Occipital lobe (tissue), 1 donor: ENCODE measurements at regions not wholly inside any gene's neighbourhood (a gene's known extent, or its start where the extent isn't known, plus 50 kb on each side); places are given as distances from the start of the nearest gene placed in this dataset.

Source experiments
- DNase-seq: peaks from one replicate; lab custom pipeline; 2025; lab: John Stamatoyannopoulos, UW

DNA sequence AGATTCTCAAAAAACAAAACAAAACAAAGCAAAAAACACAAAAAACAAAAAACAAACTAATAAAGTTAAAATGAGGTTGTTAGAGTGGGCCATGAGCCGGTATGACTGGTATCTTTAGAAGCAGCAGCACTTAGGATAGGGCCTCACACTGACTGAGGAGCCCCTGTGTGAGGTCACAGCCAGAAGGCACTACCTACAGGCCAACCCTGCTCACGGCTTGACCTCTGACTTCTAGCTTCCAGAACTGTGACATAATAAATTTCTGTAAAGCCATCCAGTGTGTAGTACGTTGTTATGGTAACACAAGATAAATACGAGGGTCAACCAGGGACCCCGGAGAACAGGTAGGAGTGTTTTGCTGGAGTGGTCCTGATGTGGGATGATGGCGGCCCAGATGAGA is 629.6 kb downstream of the VRK1 start:
- DNase-seq = no peak

DNA sequence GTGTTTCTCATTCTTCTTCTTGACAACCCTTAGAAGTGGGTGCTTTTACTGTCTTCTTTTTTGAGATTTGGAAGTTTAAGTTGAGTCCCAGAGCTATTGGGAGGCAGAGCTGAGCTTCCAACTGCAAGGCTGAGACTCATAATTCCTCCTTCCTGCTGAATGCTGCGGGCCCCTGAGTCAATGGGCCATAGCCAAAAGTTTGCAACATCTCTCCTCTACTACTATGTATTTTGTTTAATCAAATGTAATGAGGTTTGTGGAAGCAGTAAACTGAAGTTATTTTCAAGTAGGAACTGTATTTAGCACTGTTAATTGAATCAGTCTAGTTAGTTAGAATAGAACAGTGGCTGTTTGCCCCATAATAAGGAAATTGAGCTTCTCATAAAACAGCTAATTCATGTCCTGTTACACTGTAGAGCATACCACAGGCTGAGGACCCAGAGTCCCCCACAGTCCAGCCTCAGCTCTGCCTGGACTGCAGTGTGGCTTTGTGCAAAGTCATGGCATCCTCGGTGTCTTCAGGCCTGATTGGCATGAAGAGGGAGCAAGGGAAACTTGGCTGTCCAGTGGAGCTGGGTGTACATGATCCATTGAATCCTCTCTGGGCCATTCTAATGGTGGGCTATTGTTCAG is 631.7 kb downstream of the VRK1 start:
- DNase-seq = no peak

DNA sequence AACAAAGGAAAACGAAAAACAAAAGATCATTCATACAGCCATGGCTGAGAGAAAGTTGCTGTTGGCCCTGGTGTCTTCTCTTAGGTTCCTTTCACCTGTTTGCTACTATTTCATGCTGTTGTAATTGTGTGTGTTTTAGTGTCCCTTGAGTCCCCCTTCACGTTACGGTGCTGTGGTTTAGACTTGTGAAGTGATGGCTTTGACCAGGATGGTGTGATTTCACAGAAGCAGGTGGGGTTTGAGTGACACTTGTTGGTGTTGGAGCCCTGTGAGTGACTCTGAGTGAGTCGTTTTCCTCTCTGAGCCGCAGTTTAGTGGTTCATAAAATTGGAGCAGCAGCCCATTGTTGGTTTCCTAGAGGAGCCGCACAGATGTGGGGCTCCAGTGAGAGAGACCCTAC is 635.4 kb downstream of the VRK1 start:
- DNase-seq = no peak

DNA sequence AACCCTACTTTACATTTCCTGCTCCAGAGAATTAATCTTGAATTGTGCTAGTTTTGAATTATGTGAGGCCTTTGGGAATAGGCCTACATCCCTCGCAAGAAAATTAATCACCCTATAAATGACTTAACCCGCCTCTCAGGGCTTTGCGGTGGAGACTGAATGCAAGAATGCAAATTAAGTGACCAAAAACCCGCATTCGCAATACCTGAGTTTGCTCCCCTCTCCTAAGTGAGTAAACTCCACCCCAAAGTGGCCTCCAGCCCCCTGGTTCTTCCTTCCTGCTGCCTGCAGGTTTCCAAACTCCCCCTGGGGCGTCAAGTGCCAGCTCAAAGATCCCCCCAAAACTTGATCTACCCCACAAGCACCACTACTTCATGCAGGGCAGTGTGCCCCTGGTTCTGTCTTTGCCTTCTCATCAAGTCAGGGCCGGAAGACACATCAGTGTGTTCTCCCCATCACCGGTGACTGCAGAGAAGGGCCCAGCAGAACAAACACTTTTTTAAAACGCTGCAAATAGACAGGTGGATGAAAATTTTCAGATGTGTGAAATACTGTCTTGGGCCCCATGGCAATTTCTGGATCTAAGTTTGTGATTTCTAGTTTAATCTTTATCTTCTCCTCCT is 644.7 kb downstream of the VRK1 start:
- no peak for DNase-seq

DNA sequence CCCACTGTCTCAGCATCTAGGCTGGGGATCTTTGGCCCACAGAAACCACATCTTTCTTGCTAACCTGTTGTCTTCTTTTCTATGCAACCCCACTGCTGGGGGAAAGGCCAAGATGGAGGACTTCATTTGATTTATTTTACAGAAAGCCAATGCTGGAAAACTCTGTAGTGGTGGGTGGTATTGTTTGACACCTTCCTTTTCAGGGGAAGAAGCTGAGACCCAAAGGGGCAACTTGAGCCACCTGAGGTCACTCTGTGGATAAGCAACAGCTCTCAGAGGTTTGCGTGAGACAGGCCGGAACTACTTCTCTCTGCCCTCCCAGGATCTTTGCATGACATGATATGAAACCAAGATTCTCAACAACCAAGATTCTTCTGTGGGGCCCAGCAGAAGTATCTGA is 645.2 kb downstream of the VRK1 start:
- no peak for DNase-seq

DNA sequence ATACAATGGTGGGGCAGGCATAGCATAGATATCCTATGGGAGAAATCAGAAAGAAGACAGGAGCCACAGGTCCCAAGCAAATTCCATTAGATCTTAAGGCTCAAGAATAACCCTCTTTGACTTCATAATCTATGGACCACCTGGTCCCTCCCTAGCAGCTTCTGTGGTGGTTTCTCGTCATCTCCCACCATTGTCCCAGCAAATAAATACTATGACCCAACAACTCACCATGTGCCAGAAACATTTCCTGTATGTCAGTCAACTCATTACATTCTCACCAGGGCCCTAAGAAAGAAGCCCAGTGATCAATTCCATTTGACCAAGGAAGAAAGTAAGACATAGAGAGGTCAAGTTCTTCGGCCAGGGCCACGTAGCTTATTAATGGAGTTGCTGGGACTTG is 646.2 kb downstream of the VRK1 start:
- DNase-seq = no peak

DNA sequence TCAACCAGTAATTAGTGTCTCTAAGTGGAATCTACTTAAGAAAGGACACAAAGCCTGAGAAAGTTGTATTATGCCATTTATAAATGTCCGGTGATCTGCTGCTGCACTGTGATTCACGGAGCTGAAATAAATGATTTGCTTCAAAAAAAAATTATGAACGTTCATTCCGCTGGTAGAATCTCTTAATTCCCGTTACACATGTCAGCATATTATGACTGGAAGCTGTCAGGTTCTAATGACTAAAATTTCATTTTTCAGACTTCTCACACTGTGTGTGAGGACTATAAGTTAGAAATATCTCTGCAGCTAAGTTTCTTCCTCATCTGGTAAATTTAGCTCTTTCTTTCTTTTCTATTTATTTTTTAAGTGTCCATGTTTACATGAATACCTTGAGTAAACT is 647.1 kb downstream of the VRK1 start:
- DNase-seq = no peak

DNA sequence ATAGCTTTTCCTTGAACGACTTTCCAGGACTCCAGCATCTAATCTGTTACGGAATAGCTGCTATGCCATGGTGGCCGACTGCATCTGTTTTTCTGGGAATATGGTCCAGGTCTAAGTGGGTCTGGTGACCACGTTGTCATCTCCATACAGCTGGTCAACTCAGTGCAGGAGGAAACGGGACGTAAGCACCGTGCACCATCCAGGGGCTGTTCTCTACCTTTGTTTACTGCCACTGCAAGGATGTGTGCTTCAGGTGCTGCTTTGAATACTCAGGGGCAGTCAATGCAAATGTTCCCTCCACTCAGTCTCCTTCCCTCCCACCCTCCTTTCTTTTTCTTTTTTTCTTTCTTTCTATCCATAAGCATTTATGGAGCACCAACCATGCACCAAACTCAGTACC is 648.2 kb downstream of the VRK1 start:
- no peak for DNase-seq

DNA sequence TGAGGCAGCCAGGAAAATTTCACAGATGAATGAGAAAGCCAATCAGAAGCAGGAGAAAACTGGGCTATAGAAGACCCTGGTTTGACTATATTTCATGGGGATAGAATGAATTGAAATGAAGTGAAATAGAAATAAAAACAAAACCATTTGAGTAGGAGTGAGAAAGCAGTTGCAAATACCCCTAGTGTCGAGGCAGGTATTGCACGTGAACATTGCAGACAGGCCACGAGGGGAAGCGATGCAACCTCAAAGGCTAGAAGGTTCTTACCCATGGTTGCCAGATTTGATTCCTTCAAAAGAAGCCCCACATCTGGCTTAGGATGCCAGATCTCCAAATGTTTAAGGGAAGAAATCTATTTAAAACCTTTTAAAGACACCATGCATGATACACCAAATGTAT is 648.9 kb downstream of the VRK1 start:
- no peak for DNase-seq

DNA sequence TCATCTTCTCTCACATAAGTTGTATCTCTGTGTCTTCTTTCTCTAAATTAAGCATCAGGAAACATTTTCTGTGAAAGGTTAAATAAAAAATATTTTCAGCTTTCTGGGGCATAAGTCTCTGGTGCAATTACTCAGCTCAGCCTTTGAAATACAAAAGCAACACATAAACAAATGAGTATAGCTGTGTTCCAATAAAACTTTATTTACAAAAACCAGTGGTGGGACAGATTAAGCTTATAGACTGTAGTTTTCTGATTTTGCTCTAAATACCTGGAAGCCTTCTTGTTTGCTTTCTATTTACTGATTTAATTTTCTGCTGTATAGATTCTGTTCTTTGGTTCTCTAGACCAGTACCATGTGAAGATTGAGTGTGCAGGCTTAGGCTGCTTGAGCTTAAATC is 655.1 kb downstream of the VRK1 start:
- DNase-seq = no peak

DNA sequence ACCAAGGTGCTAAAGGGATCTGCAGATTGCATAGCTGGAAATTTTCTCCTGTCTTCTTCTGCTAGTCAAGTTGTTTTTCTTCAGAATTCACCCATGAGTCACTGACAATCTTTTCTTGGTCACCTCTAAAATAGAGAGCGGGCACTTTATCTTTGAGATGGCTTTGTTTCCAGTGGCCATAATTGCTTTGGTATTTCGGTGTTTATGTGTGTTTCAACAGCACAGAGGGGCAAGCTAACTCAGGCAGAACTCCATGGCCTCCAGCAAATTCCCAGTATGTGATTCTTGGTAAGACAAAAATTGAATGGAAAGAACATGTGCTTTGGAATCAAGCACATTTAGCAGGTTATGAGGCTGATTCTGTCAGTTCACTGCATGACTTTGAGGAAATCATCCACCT is 656.8 kb downstream of the VRK1 start:
- DNase-seq = no peak

DNA sequence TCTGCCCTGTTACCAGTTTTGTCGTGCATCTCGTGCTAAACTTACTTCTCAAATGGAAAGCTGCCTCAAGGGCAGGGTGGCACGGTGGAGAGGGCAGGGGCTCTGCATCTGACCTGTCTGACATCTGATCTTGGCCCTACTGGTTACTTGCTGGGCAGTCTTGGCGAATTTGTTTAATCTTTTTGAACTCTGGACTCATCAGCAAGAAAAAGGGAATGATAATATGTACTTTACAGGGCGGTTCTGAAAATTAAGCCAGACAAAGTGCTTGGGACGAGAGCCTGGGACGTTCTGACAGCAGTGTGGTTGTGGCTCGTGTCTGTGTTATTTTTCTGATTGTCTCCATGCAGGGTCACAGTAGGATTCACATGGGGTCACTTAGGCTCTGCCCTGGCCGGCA is 659.3 kb downstream of the VRK1 start:
- no peak for DNase-seq

DNA sequence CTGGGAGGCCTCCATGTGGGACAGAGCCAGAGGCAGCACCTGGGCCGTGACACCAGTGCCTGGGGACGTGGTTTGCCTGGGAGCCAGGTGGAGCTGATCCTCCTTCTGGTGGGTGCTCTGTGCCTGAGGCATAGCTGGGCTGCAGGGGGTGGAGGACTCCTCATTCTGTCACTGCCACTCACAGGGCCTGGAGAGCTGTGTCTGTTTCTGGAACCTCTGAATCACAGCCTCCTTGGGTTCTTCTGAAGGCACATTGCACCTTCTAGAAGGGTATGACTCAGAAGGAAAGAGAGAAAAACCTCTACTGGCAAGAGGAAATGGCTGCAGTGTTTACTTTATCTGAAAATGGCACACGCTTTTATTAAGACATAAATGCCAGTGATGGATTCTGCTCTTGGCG is 659.8 kb downstream of the VRK1 start:
- no peak for DNase-seq

DNA sequence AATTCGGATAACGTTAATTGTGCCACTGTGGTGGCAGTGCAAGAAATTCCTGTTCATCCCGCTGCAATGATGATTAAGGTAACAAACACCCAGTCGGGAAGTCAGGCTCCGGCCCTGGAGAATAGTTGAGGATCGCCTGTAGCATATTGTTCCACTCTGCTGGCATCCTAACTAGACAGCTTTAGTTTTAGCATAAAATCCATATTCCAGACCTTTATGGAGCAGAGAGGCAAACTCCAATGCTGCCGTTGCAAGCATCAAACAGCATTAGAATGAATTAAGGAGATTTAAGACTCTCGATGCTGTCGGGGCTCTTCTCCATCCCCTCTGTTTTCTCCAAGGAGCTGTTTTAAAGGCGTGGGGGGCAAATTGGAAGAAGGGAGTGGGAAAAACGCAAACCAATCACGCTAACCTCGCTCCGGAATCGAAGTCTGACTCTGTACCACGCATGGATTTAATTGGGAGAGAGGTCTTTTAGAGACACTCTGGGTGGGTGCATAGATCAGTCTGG is 660.4 kb downstream of the VRK1 start:
- DNase-seq = no peak

DNA sequence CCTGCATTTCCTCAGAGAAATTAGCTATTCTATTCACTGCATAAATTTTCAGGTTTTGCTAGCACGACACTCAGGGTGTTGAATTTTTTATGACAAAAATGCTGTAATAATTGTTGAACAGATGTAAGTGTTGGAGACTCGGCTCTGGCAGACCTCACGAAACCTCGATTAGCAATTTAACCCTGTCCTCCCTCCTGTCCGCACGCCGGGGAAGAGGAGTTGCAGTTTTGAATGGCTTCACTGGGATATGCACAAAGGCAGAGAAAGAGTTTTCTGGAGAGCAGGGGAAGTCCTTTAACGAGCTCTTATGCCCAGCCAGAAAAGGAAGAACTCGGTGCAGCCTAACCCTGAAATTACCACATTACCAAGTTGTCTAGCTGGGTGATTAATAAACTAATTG is 661.1 kb downstream of the VRK1 start:
- DNase-seq = no peak

DNA sequence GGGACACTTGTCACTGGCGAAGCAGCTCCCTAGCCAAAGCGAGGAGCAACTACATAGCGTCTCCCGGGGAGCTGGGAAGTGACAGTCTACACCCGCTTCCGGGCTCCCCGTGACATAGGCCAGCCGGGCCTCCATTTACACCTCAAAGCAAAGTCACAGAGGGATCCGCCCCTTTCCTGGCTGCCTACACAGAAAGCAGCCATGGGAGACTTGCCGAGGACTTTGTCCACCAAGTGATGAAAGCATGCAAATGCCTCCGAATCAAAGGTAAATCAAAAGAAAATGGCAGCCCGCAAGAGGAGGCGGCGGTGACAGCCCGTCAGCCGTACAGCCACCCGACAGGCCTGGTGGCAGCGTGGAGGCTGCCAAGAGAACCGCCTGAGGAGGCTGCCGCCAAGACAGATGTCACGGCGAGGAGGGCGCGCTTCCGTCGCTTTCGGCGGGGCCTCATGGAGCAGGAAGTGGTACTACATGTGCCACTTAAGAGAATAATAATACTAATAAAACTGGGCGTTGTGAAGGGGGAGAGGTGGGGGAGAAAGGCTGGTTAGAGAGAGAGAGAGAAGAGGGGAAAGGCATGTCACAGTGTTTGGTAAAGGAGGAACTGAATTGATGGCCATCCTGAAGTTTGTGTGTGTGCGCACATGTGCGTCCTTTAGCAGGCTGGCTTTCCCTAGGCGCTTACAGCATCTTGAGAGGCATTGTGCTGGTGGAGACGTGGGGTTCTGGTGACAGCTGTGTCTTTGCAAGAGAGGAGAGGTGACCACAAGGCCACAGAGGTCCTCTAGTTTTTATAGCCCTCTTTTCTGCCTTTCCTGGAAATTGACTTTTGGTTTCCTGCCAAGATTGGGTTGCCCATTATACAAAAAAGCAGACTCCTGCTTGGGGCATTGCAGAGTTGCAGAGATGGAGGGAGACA is 661.7 kb downstream of the VRK1 start:
- DNase-seq = no peak

DNA sequence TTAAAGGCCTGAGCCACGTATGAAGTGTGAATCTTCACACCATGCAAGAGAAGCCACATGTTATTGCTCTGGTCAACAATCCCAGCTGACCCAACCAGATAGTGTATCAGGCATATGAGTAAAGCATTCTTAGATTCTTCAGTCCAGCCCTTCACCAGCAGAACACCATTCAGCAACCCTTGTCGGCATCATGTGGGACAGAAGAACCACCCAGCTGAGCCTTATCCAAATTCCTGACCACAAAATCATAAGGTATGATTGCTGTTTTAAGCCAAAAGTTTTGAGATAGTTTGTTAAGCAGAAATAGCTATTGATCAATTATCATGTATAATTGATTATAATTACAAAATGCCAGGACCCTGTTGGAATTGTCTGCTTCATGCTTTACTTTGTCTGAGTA is 664.9 kb downstream of the VRK1 start:
- no peak for DNase-seq

DNA sequence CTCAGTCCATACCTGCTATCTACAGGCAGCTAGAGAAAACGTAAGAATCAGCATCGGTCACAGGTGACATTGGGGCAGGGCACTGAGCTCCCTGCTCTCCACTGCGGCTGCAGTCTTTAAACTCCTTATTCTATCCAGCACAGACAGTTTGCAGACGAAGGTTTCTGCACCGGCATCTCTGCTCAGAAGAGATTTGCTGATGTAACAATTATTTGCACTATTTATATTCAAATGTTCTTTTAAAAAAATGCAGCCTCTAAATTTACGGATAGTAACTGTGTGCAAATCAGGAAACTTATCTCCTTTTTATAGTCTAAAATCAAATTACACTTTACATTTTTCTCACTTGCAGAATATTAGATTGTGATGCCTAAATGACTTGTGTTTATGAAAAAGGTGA is 671.0 kb downstream of the VRK1 start:
- DNase-seq = no peak

DNA sequence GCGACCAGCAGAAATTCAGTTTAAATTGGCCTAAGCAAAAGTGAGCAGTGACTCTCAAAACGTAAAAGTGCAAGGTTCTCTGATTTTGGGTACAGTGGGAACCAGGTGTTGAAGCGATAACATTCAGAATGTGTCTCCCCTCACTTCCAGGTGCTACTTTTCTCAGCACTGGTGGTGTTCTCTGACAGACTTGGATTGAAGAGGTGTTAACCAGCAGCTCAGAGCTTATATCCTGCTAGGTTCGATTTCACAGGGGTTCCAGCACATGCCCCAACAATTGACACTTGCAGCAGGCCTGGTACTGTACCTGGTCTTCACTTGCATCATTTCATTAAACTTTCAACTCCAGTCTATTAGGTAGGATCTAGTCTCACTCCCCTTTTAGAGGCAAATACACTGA is 680.2 kb downstream of the VRK1 start:
- DNase-seq = no peak

DNA sequence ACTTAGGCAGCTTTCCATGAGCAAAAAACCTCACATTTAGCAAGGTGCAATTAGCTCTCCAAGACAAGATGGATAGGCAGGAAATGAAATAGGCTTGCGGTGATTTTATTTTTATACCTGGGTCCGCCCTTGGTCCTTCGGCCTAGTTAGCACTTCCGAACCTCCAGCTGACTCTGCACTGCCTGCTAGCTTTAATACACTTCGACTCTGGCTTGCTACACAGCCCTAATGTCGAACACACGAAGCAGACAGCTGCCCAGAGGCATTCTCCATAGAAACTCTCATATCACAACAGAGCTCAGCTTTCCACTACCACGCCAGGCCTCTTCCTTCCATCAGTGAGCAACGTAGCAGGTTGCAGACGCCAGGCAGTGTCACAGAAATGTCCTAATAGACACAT is 688.0 kb downstream of the VRK1 start:
- no peak for DNase-seq

DNA sequence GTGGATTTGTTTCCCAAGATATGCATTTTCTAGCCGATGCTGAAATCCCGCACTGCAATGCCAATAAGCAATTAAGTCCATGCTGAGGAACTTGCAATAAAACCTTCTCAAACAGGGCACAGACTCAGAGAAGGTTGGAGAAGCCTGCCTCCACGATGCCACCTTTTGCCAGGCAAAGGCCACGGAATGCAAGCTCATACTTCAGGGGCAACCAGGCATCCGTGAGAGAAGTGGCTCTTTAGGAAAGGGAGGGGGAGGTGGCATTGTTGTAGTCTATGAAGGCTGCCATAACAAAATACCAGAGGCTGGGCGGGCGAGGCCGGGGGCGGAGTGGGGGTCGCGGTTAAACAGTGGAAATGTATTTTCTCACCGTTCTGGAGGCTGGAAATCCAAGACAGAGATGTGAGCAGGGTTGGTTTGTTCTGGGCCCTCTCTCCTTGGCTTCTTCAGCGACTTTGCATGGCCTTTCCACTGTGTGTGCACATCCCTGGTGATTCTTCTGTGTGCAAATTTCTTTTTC is 689.5 kb downstream of the VRK1 start:
- no peak for DNase-seq

DNA sequence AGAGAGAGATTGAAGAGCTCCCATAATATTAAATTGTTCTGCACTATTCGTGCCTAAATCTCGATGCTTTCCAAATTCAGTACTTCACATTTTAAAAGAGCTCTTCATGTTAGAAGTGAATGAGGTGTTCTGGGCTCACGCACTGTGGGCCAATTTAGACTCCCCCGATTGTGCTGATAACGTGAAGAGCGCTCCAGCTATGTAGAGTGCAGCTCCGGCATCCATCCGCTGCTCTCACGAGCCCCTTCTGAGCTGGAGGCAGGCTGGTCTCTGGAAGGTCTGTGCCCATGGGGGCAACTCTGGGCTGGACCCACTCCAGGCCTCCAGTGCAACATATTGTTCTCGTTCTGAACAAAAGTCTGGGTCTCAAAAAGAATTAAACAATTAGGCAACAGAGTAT is 692.6 kb downstream of the VRK1 start:
- no peak for DNase-seq
